ENCODE measurements at regions not wholly inside any gene's neighbourhood (a gene's known extent, or its start where the extent isn't known, plus 50 kb on each side); places are given as distances from the start of the nearest gene placed in this dataset.

DNA sequence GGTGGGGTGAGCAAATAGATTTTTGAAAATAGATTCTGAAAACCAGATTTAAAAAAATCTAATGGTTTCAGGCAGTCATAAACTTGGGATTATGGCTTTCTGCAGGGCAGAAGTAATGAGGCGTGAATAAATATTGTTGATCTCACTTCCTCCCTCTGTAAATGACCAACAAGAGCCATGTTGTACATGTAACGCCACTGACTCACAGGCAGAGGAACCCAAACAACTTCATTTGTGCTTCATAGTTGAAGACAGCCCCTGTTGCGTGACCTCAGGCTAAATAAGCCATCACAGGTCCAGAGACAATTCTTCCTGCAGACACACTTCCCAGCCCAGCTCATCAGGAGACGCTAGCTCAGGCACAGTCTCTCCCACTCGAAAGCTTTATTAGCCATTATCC, 59.1 kb upstream of the F13A1 start:
- H3K4me3 ChIP-seq (replicated peaks in 1 of 2; ENCODE audit: low read depth in 1 of 2, low read length in 2 of 2): no peak overlapping the region
- H3K4me2 ChIP-seq (ENCODE audit: low read length): no peak overlapping the region
- H3K9me3 ChIP-seq (ENCODE audit: control insufficient read depth in 1 of 2, insufficient read depth in 1 of 2, low read depth in 1 of 2, low read length in 2 of 2): no peaks in the 10 kb centered on the region
- ATAC-seq (no peak), DNase-seq (ENCODE audit: low read depth, low spot score) (no peak)
- H2AFZ ChIP-seq (ENCODE audit: low read depth, low read length, poor library complexity, severe bottlenecking): no peak overlapping the region
- H3K4me1 ChIP-seq (ENCODE audit: control insufficient read depth in 1 of 2, insufficient read depth in 2 of 2, low read length in 2 of 2): no peaks in the 10 kb centered on the region
- H3K36me3 ChIP-seq (ENCODE audit: control insufficient read depth in 1 of 2, insufficient read depth in 2 of 2, low read length in 2 of 2): no peaks in the 10 kb centered on the region
- H3K9ac ChIP-seq (ENCODE audit: low read length): no peak overlapping the region
- no peaks in the 10 kb centered on the region for H3K9me2 ChIP-seq (ENCODE audit: insufficient read depth)
- no peak overlapping the region for H3K27ac ChIP-seq (ENCODE audit: low read depth, low read length)
- BruUV-seq (replicated peaks): no TSS peak
- intact Hi-C loops (cut with micrococcal nuclease): no loop called here
- peaks cover 9% of the 10 kb centered on the region for H3K27me3 ChIP-seq (ENCODE audit: insufficient read depth, low read length)
- TF ChIP-seq SP1 (IDR thresholded peaks at IDR 0.05; ENCODE audit: low read depth) (no peak), POLR2A (IDR thresholded peaks at IDR 0.05; ENCODE audit: borderline replicate concordance, extremely low read depth, insufficient read depth, insufficient read length) (no peak), POLR2AphosphoS5 (IDR thresholded peaks at IDR 0.05; ENCODE audit: low read depth, low read length) (no peak), EZH2 (IDR thresholded peaks at IDR 0.05) (no peak), ZFX (IDR thresholded peaks at IDR 0.05) (no peak), YY1 (IDR thresholded peaks at IDR 0.05; ENCODE audit: extremely low read depth, insufficient replicate concordance, low read depth, low read length) (no peak), EGR1 (IDR thresholded peaks at IDR 0.05; ENCODE audit: low read depth) (no peak), CBX3 (IDR thresholded peaks at IDR 0.05; ENCODE audit: low read depth) (no peak), RAD21 (IDR thresholded peaks at IDR 0.05; ENCODE audit: low read depth) (no peak)
- TF ChIP-seq, protein P1, sequence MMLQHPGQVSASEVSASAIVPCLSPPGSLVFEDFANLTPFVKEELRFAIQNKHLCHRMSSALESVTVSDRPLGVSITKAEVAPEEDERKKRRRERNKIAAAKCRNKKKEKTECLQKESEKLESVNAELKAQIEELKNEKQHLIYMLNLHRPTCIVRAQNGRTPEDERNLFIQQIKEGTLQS (IDR thresholded peaks at IDR 0.05): no peak
- CTCF ChIA-PET: no interaction called here
- POLR2A ChIA-PET: no interaction called here
- H3K79me2 ChIP-seq (ENCODE audit: insufficient read depth, low read length): no peaks in the 10 kb centered on the region
- no peaks in the 10 kb centered on the region for H4K20me1 ChIP-seq (ENCODE audit: insufficient read depth)
- RAD21 ChIA-PET (ENCODE audit: low non-redundant PET in 1 of 2, low total read pairs in 2 of 2, uncharacterized antibody in 2 of 2, unreplicated experiment in 2 of 2): no interaction called here

DNA sequence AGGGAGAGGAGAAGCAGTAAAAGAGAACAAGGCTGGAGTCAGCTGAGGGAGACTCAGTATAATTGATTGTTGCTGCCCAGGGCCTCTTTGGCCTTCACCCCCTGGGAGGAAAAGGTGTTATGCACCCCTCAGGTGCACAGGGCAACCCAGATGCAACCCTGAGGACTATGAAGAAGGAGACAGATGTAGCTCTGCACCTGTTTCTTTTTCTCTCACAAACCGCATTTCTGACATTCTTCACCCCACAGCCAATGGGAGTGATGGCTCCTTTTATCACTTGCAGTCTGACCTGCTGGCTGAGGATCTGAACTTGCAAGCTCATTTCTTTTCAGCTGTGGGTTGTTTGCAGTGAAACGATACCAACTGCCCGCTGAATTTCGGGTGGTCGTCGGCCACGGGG, 64.1 kb upstream of the F13A1 start:
- Histone ChIP-seq H3K27ac (ENCODE audit: low read depth, low read length) (no peak overlapping the region), H3K27me3 (ENCODE audit: insufficient read depth, low read length) (peaks cover 15% of the 10 kb centered on the region; the same call in 1 of the 2 replicates), H3K4me3 (replicated peaks in 1 of 2; ENCODE audit: low read depth in 1 of 2, low read length in 2 of 2) (no peak overlapping the region), H4K20me1 (ENCODE audit: insufficient read depth) (no peaks in the 10 kb centered on the region), H3K4me1 (ENCODE audit: control insufficient read depth in 1 of 2, insufficient read depth in 2 of 2, low read length in 2 of 2) (no peaks in the 10 kb centered on the region), H3K9ac (ENCODE audit: low read length) (no peak overlapping the region), H2AFZ (ENCODE audit: low read depth, low read length, poor library complexity, severe bottlenecking) (no peak overlapping the region), H3K79me2 (ENCODE audit: insufficient read depth, low read length) (no peaks in the 10 kb centered on the region), H3K9me3 (ENCODE audit: control insufficient read depth in 1 of 2, insufficient read depth in 1 of 2, low read depth in 1 of 2, low read length in 2 of 2) (no peaks in the 10 kb centered on the region), H3K9me2 (ENCODE audit: insufficient read depth) (no peaks in the 10 kb centered on the region), H3K36me3 (ENCODE audit: control insufficient read depth in 1 of 2, insufficient read depth in 2 of 2, low read length in 2 of 2) (no peaks in the 10 kb centered on the region), H3K4me2 (ENCODE audit: low read length) (no peak overlapping the region)
- no TSS peak for BruUV-seq (replicated peaks)
- TF ChIP-seq FOSL1 (IDR thresholded peaks at IDR 0.05; ENCODE audit: low read depth): no peak
- RAD21 ChIA-PET (ENCODE audit: low non-redundant PET in 1 of 2, low total read pairs in 2 of 2, uncharacterized antibody in 2 of 2, unreplicated experiment in 2 of 2): no interaction called here
- ATAC-seq: no peak
- CTCF ChIA-PET: no interaction called here
- POLR2A ChIA-PET: no interaction called here
- intact Hi-C loops (cut with micrococcal nuclease): no loop called here
- no peak for DNase-seq (ENCODE audit: low read depth, low spot score)

All from HCT116 (cell line).